Osteoblast (primary cell): ENCODE measurements at regions not wholly inside any gene's neighbourhood (a gene's known extent, or its start where the extent isn't known, plus 50 kb on each side); places are given as distances from the start of the nearest gene placed in this dataset.

Source experiments
- DNase-seq: peaks from one replicate; pipeline ENCODE4 v3.0.0; 2011; ENCODE audit warnings: low spot score, mixed read lengths; ENCODE audit not compliant: insufficient read length; ENCODE audit errors: missing footprints
- H2AFZ ChIP-seq: 2 replicates; pipeline ENCODE4 v1.6.0; 2011; ENCODE audit warnings: mild to moderate bottlenecking, low read length
- H3K27ac ChIP-seq: 2 replicates; pipeline ENCODE4 v1.5.1; 2011; ENCODE audit warnings: mild to moderate bottlenecking, low read depth, low read length, moderate library complexity
- H3K27me3 ChIP-seq: 2 replicates; pipeline ENCODE4 v1.6.0; 2012; ENCODE audit warnings: mild to moderate bottlenecking, control low read depth, inconsistent platforms, low read length, moderate library complexity; ENCODE audit not compliant: insufficient read depth
- H3K36me3 ChIP-seq: 2 replicates; pipeline ENCODE4 v1.5.1; 2011; ENCODE audit warnings: mild to moderate bottlenecking, low read length, control low read depth, moderate library complexity; ENCODE audit not compliant: insufficient read depth
- H3K4me1 ChIP-seq: 2 replicates; pipeline ENCODE4 v1.5.1; 2011; ENCODE audit warnings: mild to moderate bottlenecking, low read length, control low read depth, moderate library complexity; ENCODE audit not compliant: insufficient read depth
- H3K4me2 ChIP-seq: 2 replicates; pipeline ENCODE4 v1.6.0; 2011; ENCODE audit warnings: mild to moderate bottlenecking, low read length; ENCODE audit not compliant: insufficient read depth
- H3K4me3 ChIP-seq: fragments of 200-600 bp; sonication (generic); 3 replicates; pipeline ENCODE4 v1.5.1; 2012; ENCODE audit warnings: mild to moderate bottlenecking, low read length, inconsistent platforms; ENCODE audit not compliant: insufficient read depth
- H3K79me2 ChIP-seq: 2 replicates; pipeline ENCODE4 v1.6.0; 2012; ENCODE audit warnings: mild to moderate bottlenecking, low read length, control low read depth, inconsistent platforms; ENCODE audit not compliant: insufficient read depth
- H3K9me3 ChIP-seq: 2 replicates; pipeline ENCODE4 v1.5.1; 2011; ENCODE audit warnings: low read depth, low read length, control low read depth
- H4K20me1 ChIP-seq: 2 replicates; pipeline ENCODE4 v1.6.0; 2012; ENCODE audit warnings: mild to moderate bottlenecking, low read length, control low read depth; ENCODE audit not compliant: insufficient read depth
- TF ChIP-seq, protein P1 (sequence below): IDR thresholded peaks from 2 replicates; pipeline ENCODE4 v1.5.1; 2011; ENCODE audit warnings: mild to moderate bottlenecking, low read depth, low read length, moderate library complexity; ENCODE audit errors: extremely low read depth

GRCh38 chr15:62855085-62855476 is 187.5 kb upstream of the TPM1 start:
- Histone ChIP-seq H3K36me3 (no peaks in the 10 kb centered on the region), H3K27ac (no peak overlapping the region), H4K20me1 (no peaks in the 10 kb centered on the region), H3K27me3 (no peaks in the 10 kb centered on the region), H3K4me2 (no peak overlapping the region), H3K9me3 (no peaks in the 10 kb centered on the region), H3K79me2 (no peaks in the 10 kb centered on the region), H3K4me1 (peaks cover 25% of the 10 kb centered on the region), H3K4me3 (no peak overlapping the region), H2AFZ (no peak overlapping the region)
- DNase-seq, result no peak
- TF ChIP-seq, protein P1, sequence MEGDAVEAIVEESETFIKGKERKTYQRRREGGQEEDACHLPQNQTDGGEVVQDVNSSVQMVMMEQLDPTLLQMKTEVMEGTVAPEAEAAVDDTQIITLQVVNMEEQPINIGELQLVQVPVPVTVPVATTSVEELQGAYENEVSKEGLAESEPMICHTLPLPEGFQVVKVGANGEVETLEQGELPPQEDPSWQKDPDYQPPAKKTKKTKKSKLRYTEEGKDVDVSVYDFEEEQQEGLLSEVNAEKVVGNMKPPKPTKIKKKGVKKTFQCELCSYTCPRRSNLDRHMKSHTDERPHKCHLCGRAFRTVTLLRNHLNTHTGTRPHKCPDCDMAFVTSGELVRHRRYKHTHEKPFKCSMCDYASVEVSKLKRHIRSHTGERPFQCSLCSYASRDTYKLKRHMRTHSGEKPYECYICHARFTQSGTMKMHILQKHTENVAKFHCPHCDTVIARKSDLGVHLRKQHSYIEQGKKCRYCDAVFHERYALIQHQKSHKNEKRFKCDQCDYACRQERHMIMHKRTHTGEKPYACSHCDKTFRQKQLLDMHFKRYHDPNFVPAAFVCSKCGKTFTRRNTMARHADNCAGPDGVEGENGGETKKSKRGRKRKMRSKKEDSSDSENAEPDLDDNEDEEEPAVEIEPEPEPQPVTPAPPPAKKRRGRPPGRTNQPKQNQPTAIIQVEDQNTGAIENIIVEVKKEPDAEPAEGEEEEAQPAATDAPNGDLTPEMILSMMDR, result no peak

- H3K36me3 ChIP-seq, result no peaks in the 10 kb centered on the region
- no peaks in the 10 kb centered on the region for H4K20me1 ChIP-seq
- no peaks in the 10 kb centered on the region for H3K27me3 ChIP-seq
- H3K27ac ChIP-seq, result no peak overlapping the region
- TF ChIP-seq, protein P1, result no peak
- H3K4me2 ChIP-seq, result no peak overlapping the region
- H3K4me1 ChIP-seq, result peaks cover 11% of the 10 kb centered on the region
- no peak for DNase-seq
- no peak overlapping the region for H3K4me3 ChIP-seq
- H2AFZ ChIP-seq, result no peak overlapping the region
- no peaks in the 10 kb centered on the region for H3K9me3 ChIP-seq
- H3K79me2 ChIP-seq, result no peaks in the 10 kb centered on the region
These were observed 185.9 kb upstream of the TPM1 start for GRCh38 chr15:62856466-62857246.

GRCh38 chr15:62857411-62857853 is 185.1 kb upstream of the TPM1 start:
- H4K20me1 ChIP-seq, result no peaks in the 10 kb centered on the region
- no peak overlapping the region for H3K4me2 ChIP-seq
- H3K4me1 ChIP-seq, result peaks cover 11% of the 10 kb centered on the region
- H3K9me3 ChIP-seq, result no peaks in the 10 kb centered on the region
- H2AFZ ChIP-seq, result no peak overlapping the region
- no peak overlapping the region for H3K27ac ChIP-seq
- H3K4me3 ChIP-seq, result no peak overlapping the region
- H3K36me3 ChIP-seq, result no peaks in the 10 kb centered on the region
- no peaks in the 10 kb centered on the region for H3K79me2 ChIP-seq
- TF ChIP-seq, protein P1, result no peak
- no peaks in the 10 kb centered on the region for H3K27me3 ChIP-seq
- DNase-seq, result no peak

- TF ChIP-seq, protein P1, result no peak
- H3K4me2 ChIP-seq, result no peak overlapping the region
- no peak overlapping the region for H2AFZ ChIP-seq
- no peak overlapping the region for H3K4me3 ChIP-seq
- peaks cover 4% of the 10 kb centered on the region for H3K4me1 ChIP-seq
- H3K36me3 ChIP-seq, result no peaks in the 10 kb centered on the region
- H3K27me3 ChIP-seq, result no peaks in the 10 kb centered on the region
- no peak for DNase-seq
- no peaks in the 10 kb centered on the region for H3K9me3 ChIP-seq
- H4K20me1 ChIP-seq, result no peaks in the 10 kb centered on the region
- H3K27ac ChIP-seq, result no peak overlapping the region
- H3K79me2 ChIP-seq, result no peaks in the 10 kb centered on the region
These were observed 184.2 kb upstream of the TPM1 start for GRCh38 chr15:62858343-62858742.
